OCI-LY1 (cell line): ENCODE measurements at regions not wholly inside any gene's neighbourhood (a gene's known extent, or its start where the extent isn't known, plus 50 kb on each side); places are given as distances from the start of the nearest gene placed in this dataset.

Experiments
- EZH2 ChIP-seq: fragments of 200-600 bp; sonication (generic), shearing (Covaris generic); IDR thresholded peaks from 2 replicates; pipeline ENCODE4 v1.8.0; 2017; ENCODE audit warnings: borderline replicate concordance, mixed run types, mild to moderate bottlenecking, antibody characterized with exemption, low read length, moderate library complexity, mixed read lengths
- TF ChIP-seq, protein P1 (sequence below): fragments of 200-600 bp; sonication (generic), shearing (Covaris generic); IDR thresholded peaks from 2 replicates; pipeline ENCODE4 v1.5.1; 2017; ENCODE audit warnings: mild to moderate bottlenecking, antibody characterized with exemption, low read length, moderate library complexity, mixed read lengths

DNA sequence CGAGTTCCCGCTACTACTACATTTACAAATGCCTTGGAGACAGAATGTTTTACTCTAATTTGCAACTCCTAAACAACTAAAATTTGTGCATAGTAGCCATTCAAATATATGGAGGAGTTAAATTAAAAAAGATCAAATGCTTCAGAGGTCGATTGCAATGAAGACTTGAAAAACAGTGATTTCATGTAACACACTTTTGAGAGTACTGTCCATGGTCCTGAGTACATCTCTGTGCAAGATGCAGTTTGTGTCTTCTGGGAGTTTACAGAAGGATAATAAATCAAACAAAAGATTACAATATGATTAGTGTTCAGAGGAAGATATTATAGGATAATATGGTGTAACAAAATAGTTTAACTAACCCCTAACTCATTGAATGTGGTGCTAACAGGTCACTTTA, 894.7 kb downstream of the TMEM182 start:
- TF ChIP-seq, protein P1, sequence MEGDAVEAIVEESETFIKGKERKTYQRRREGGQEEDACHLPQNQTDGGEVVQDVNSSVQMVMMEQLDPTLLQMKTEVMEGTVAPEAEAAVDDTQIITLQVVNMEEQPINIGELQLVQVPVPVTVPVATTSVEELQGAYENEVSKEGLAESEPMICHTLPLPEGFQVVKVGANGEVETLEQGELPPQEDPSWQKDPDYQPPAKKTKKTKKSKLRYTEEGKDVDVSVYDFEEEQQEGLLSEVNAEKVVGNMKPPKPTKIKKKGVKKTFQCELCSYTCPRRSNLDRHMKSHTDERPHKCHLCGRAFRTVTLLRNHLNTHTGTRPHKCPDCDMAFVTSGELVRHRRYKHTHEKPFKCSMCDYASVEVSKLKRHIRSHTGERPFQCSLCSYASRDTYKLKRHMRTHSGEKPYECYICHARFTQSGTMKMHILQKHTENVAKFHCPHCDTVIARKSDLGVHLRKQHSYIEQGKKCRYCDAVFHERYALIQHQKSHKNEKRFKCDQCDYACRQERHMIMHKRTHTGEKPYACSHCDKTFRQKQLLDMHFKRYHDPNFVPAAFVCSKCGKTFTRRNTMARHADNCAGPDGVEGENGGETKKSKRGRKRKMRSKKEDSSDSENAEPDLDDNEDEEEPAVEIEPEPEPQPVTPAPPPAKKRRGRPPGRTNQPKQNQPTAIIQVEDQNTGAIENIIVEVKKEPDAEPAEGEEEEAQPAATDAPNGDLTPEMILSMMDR: no peak
- no peak for TF ChIP-seq EZH2
